ENCODE measurements at regions not wholly inside any gene's neighbourhood (a gene's known extent, or its start where the extent isn't known, plus 50 kb on each side); places are given as distances from the start of the nearest gene placed in this dataset.

- WGBS, 5 donors: 70 to 83% (median 80%) methylated on average over 4 of the region's 4 CpGs
- DNase-seq: no peak
- Histone ChIP-seq H3K27ac (no peak overlapping the region), H3K4me1 (peaks cover 0 to 11% (median 2%) of the 10 kb centered on the region in 4 donors), H3K36me3 (no peaks in the 10 kb centered on the region), H3K9me3 (no peaks in the 10 kb centered on the region), H3K4me3 (no peak overlapping the region), H3K27me3 (no peaks in the 10 kb centered on the region)
- TF ChIP-seq POLR2AphosphoS5 (IDR thresholded peaks at IDR 0.05): no peak
- TF ChIP-seq EP300 (IDR thresholded peaks at IDR 0.05): no peak
- no peak for TF ChIP-seq CTCF (IDR thresholded peaks at IDR 0.05)
- TF ChIP-seq POLR2A (IDR thresholded peaks at IDR 0.05): no peak
- intact Hi-C loops (cut with DNase I; ENCODE audit: low total_unique reads): no loop called here
Measured at GRCh38 chr2:6107290-6107689, 415.1 kb downstream of the SOX11 start.

GRCh38 chr2:6109831-6110230 is 417.6 kb downstream of the SOX11 start:
- intact Hi-C loops (cut with DNase I; ENCODE audit: low total_unique reads): no loop called here
- no peaks in the 10 kb centered on the region for H3K4me1 ChIP-seq
- no peak for DNase-seq
- no peaks in the 10 kb centered on the region for H3K36me3 ChIP-seq
- whole genome bisulfite sequencing, 5 donors: 73 to 90% (median 83%) methylated on average over 1 of the region's 1 CpG
- no peaks in the 10 kb centered on the region for H3K27me3 ChIP-seq
- no peak overlapping the region for H3K27ac ChIP-seq
- TF ChIP-seq POLR2AphosphoS5 (IDR thresholded peaks at IDR 0.05) (no peak), EP300 (IDR thresholded peaks at IDR 0.05) (no peak), POLR2A (IDR thresholded peaks at IDR 0.05) (no peak), CTCF (IDR thresholded peaks at IDR 0.05) (no peak)
- no peaks in the 10 kb centered on the region for H3K9me3 ChIP-seq
- H3K4me3 ChIP-seq: no peak overlapping the region

- Histone ChIP-seq H3K9me3 (no peaks in the 10 kb centered on the region), H3K4me1 (no peaks in the 10 kb centered on the region), H3K27ac (no peak overlapping the region), H3K36me3 (no peaks in the 10 kb centered on the region), H3K27me3 (no peaks in the 10 kb centered on the region), H3K4me3 (no peak overlapping the region)
- DNase-seq: no peak
- intact Hi-C loops (cut with DNase I; ENCODE audit: low total_unique reads): no loop called here
- no peak for TF ChIP-seq POLR2A (IDR thresholded peaks at IDR 0.05)
- TF ChIP-seq CTCF (IDR thresholded peaks at IDR 0.05): no peak
- TF ChIP-seq POLR2AphosphoS5 (IDR thresholded peaks at IDR 0.05): no peak
- TF ChIP-seq EP300 (IDR thresholded peaks at IDR 0.05): no peak
- WGBS, 5 donors: 15 to 39% (median 32%) methylated on average over 2 of the region's 2 CpGs
Measured at GRCh38 chr2:6111781-6112261, 419.6 kb downstream of the SOX11 start.

GRCh38 chr2:6113786-6114185 is 421.6 kb downstream of the SOX11 start:
- Histone ChIP-seq H3K4me1 (no peaks in the 10 kb centered on the region), H3K27me3 (no peaks in the 10 kb centered on the region), H3K9me3 (no peaks in the 10 kb centered on the region), H3K27ac (no peak overlapping the region), H3K36me3 (no peaks in the 10 kb centered on the region), H3K4me3 (no peak overlapping the region)
- WGBS, 5 donors: 76 to 94% (median 91%) methylated on average over 4 of the region's 4 CpGs
- TF ChIP-seq POLR2AphosphoS5 (IDR thresholded peaks at IDR 0.05) (no peak), POLR2A (IDR thresholded peaks at IDR 0.05) (no peak)
- no peak for DNase-seq
- intact Hi-C loops (cut with DNase I; ENCODE audit: low total_unique reads): no loop called here

GRCh38 chr2:6127718-6128117 is 435.5 kb downstream of the SOX11 start:
- TF ChIP-seq POLR2A (IDR thresholded peaks at IDR 0.05) (no peak), EP300 (IDR thresholded peaks at IDR 0.05) (no peak), CTCF (IDR thresholded peaks at IDR 0.05) (no peak), POLR2AphosphoS5 (IDR thresholded peaks at IDR 0.05) (no peak)
- Histone ChIP-seq H3K4me1 (no peaks in the 10 kb centered on the region), H3K27me3 (no peaks in the 10 kb centered on the region), H3K27ac (no peak overlapping the region), H3K4me3 (no peak overlapping the region), H3K9me3 (no peaks in the 10 kb centered on the region), H3K36me3 (no peaks in the 10 kb centered on the region)
- WGBS, 5 donors: 88 to 95% (median 92%) methylated on average over 5 of the region's 5 CpGs
- intact Hi-C loops (cut with DNase I; ENCODE audit: low total_unique reads): no loop called here
- no peak for DNase-seq
